HL-60 (cell line): ENCODE measurements at regions not wholly inside any gene's neighbourhood (a gene's known extent, or its start where the extent isn't known, plus 50 kb on each side); places are given as distances from the start of the nearest gene placed in this dataset.

Experiments
- DNase-seq, 2 experiments: peaks; one replicate each; pipeline ENCODE4 v3.0.0-alpha.2; 2010 to 2020; ENCODE audit warnings: low read depth in 1 of 2, low spot score in 1 of 2
- H3K27ac ChIP-seq: fragments of 250-450 bp; sonication (Bioruptor Pico); replicated peaks from 2 replicates; pipeline ENCODE4 v1.5.1; 2020; ENCODE audit warnings: mild to moderate bottlenecking, moderate library complexity
- H3K27me3 ChIP-seq: fragments of 250-450 bp; sonication (Bioruptor Pico); 2 replicates; pipeline ENCODE4 v1.5.1; 2021; ENCODE audit warnings: mild to moderate bottlenecking, moderate library complexity; ENCODE audit not compliant: insufficient read depth, poor library complexity, severe bottlenecking
- H3K4me3 ChIP-seq: replicated peaks from 2 replicates; pipeline ENCODE4 v1.5.1; 2011; ENCODE audit warnings: mild to moderate bottlenecking, control low read depth, low read length; ENCODE audit not compliant: insufficient read depth
- GABPA ChIP-seq: IDR thresholded peaks from 2 replicates; pipeline ENCODE4 v1.6.1; 2012; ENCODE audit warnings: low read depth
- POLR2AphosphoS5 ChIP-seq: IDR thresholded peaks from 2 replicates; pipeline ENCODE4 v1.6.1; 2012; ENCODE audit warnings: low read depth
- SPI1 ChIP-seq: IDR thresholded peaks from 2 replicates; pipeline ENCODE4 v1.6.1; 2012; ENCODE audit warnings: low read depth, mild to moderate bottlenecking, borderline replicate concordance
- TF ChIP-seq, protein P1 (sequence below): IDR thresholded peaks from 2 replicates; pipeline ENCODE4 v1.6.1; 2012; ENCODE audit warnings: low read depth; ENCODE audit not compliant: insufficient replicate concordance
- TF ChIP-seq, protein P2 (sequence below): IDR thresholded peaks from one replicate; pipeline ENCODE4 v1.5.1; 2011; ENCODE audit warnings: low read length, control low read depth, inconsistent platforms; ENCODE audit not compliant: insufficient read depth

DNA sequence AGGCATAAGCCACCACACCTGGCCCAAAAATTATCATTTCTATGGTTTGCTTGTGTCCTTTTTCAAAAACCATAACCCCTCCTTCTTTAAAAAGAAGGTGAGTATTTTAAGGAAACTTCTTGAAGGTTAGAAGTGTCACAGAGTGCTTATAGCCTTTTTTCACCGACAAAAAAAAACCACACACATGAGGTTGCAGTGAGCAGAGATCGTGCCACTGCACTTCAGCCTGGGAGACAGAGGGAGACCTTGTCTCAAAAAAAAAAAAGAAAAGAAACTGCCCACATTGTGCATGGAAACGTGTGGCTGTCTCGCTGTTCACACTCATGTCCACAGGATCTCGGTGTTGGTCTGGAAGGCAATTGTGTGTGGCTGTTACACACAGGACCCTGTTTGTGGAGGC is 157.4 kb upstream of the PFKP start:
- no peak for TF ChIP-seq GABPA
- TF ChIP-seq, protein P1, sequence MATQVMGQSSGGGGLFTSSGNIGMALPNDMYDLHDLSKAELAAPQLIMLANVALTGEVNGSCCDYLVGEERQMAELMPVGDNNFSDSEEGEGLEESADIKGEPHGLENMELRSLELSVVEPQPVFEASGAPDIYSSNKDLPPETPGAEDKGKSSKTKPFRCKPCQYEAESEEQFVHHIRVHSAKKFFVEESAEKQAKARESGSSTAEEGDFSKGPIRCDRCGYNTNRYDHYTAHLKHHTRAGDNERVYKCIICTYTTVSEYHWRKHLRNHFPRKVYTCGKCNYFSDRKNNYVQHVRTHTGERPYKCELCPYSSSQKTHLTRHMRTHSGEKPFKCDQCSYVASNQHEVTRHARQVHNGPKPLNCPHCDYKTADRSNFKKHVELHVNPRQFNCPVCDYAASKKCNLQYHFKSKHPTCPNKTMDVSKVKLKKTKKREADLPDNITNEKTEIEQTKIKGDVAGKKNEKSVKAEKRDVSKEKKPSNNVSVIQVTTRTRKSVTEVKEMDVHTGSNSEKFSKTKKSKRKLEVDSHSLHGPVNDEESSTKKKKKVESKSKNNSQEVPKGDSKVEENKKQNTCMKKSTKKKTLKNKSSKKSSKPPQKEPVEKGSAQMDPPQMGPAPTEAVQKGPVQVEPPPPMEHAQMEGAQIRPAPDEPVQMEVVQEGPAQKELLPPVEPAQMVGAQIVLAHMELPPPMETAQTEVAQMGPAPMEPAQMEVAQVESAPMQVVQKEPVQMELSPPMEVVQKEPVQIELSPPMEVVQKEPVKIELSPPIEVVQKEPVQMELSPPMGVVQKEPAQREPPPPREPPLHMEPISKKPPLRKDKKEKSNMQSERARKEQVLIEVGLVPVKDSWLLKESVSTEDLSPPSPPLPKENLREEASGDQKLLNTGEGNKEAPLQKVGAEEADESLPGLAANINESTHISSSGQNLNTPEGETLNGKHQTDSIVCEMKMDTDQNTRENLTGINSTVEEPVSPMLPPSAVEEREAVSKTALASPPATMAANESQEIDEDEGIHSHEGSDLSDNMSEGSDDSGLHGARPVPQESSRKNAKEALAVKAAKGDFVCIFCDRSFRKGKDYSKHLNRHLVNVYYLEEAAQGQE, result no peak
- TF ChIP-seq, protein P2, sequence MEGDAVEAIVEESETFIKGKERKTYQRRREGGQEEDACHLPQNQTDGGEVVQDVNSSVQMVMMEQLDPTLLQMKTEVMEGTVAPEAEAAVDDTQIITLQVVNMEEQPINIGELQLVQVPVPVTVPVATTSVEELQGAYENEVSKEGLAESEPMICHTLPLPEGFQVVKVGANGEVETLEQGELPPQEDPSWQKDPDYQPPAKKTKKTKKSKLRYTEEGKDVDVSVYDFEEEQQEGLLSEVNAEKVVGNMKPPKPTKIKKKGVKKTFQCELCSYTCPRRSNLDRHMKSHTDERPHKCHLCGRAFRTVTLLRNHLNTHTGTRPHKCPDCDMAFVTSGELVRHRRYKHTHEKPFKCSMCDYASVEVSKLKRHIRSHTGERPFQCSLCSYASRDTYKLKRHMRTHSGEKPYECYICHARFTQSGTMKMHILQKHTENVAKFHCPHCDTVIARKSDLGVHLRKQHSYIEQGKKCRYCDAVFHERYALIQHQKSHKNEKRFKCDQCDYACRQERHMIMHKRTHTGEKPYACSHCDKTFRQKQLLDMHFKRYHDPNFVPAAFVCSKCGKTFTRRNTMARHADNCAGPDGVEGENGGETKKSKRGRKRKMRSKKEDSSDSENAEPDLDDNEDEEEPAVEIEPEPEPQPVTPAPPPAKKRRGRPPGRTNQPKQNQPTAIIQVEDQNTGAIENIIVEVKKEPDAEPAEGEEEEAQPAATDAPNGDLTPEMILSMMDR, result no peak
- no peak for TF ChIP-seq SPI1
- TF ChIP-seq POLR2AphosphoS5, result no peak
- H3K4me3 ChIP-seq, result no peak overlapping the region

DNA sequence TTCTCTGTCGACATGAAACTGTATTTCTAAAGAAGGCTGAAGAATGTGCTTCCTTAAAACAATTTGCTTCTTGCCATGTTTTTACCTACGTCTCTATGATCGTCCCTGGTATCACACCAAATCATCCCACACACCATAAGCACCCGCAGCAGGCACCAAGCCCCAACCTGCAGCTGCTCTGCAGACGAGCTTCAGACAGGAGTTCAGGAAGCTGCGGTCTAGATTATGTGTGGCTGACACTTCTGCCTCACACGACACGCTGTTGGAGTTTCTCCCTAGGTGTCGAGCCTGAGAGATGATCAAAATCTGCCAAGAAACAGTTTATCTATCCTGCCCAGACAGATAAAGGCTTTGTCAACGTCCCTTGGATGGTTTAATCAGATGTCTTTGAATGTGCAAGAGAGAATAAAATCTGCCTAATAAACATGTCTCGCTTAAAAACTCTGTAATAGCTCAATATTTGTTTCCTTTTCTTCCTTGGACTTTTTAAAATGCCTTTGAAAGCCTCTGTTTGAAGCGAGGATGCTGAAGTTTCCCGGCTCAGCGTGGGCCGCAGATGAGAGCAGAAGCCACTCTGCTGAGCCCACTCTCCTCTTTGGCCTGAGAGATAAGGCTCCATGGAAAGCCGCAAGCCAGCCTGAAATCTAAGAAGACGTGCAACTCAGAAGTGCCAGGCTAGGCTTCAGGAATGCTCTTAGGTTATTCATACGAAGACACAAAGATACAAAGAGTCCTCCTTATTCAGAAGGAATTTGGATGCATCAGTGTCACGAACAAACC is 158.3 kb upstream of the PFKP start:
- TF ChIP-seq POLR2AphosphoS5, result peak; percentile 89
- TF ChIP-seq, protein P2, result no peak
- peak; percentile 61 to 85 for DNase-seq

More for the DNA sequence above, 157.4 kb upstream of the PFKP start:
- Histone ChIP-seq H3K27me3 (no peaks in the 10 kb centered on the region), H3K27ac (peak overlapping the region; percentile 93)
- no peak for DNase-seq

DNA sequence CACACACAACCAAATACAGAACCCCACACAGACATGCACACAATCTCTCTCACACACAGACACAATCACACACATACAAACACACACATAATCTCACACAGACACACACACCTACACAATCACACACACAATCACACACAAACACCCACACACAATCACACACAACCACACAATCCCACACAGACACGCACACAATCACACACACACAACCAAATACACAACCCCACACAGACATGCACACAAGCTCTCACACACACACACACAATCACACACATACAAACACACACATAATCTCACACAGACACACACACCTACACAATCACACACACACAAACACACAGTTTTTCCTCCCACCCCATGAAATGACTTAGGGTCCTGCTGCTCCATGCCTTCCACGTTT is 160.4 kb upstream of the PFKP start:
- TF ChIP-seq SPI1 (no peak), POLR2AphosphoS5 (no peak), GABPA (no peak)
- TF ChIP-seq, protein P2, result no peak
- TF ChIP-seq, protein P1, result no peak
- H3K27ac ChIP-seq, result no peak overlapping the region
- DNase-seq, result no peak
- H3K4me3 ChIP-seq, result no peak overlapping the region
- H3K27me3 ChIP-seq, result no peaks in the 10 kb centered on the region

More for the DNA sequence above, 158.3 kb upstream of the PFKP start:
- H3K4me3 ChIP-seq, result no peak overlapping the region
- H3K27me3 ChIP-seq, result no peaks in the 10 kb centered on the region
- H3K27ac ChIP-seq, result peak overlapping the region; percentile 93
